HG02610 (cell line): ENCODE measurements at regions not wholly inside any gene's neighbourhood (a gene's known extent, or its start where the extent isn't known, plus 50 kb on each side); places are given as distances from the start of the nearest gene placed in this dataset.
A peak's percentile ranks its signal among the peaks of the same experiment; 100 is the strongest.

Experiments
- ATAC-seq: cut with Tn5 transposase; IDR thresholded peaks from one replicate; pipeline ENCODE4 v1.9.1; 2021; ENCODE audit warnings: mild to moderate bottlenecking, moderate library complexity; ENCODE audit not compliant: unreplicated experiment

DNA sequence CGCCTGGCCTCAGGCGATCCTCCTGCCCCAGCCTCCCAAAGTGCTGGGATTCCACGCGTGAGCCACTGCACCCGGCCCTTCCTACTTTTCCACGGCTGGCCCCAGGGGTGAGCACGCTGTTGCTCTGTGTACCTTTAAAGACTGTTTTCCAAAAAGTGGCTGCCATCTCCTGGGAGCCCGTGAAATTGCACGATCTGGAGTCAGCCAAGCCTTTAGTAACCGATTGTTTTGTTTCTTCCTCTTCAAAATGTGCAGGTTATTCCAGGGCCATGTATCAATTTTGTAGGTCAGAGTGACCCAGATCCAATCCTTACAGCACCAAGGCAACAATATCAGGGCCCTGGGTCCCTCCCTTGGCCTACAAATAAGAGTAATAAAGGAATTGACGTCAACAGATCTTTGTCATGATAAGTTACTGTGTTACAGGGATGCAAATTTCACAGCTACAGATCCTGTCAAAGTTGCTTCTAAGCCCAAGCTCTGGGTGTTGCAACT, 135.6 kb upstream of the ZNF236 start:
- peak; percentile 65 for ATAC-seq

- ATAC-seq: no peak
These were observed 136.5 kb upstream of the ZNF236 start for GRCh38 chr18:76685860-76686259.

DNA sequence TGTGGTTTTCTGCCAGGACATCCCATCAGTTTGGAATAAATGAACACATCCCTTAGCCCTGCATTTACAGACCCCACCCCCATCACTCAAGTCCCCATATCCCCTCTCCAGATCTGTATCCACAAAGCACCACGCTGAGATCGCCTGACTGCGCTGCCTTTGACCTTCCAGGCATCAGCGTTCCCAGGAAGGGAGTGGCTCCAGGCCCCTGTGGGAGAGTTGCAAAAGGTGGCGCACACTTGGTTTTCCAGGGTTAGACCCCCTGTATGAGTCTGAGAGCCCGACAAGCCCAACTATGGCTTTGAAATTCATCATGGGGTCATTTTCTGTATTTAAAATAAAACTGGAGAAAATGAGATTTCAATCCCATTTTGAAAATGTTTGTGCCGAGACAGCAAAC, 137.0 kb upstream of the ZNF236 start:
- no peak for ATAC-seq

DNA sequence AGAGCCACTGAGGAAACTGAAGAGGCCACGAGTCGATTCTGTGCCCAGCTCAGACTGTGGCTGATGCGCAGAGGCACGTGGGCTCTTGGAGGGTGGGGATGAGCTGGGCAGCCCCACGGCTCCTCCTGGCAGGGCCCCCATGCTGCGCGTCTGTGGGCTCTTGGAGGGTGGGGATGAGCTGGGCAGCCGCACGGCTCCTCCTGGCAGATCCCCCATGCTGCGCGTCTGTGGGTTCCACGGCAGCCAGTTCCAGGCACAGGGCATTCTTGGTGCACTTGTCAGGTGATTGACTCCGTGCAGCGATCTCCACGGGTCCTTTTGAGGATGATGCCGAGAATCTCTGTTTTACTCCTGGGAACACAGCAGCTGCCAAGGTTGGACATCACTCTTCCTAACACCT, 138.1 kb upstream of the ZNF236 start:
- ATAC-seq: no peak

DNA sequence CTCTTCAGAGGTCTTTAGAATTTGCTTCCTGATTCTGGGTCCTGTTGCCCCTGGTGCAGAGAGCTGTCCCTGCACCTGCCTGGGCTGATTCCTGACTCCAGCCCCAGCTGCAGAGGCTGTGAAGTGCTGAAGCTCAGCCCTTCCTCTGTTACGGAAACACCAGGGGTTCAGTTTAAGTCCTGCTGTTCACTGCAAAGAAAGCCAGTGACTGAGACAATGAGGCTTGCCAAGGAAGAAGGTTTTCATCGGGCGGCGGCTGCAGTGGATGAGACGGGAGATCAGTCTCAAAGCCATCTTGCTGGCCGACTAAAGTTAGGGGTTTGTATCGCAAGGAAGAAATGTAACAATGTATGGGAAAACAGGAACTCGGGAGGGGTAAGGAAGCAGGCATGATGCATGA, 142.4 kb upstream of the ZNF236 start:
- no peak for ATAC-seq

GRCh38 chr18:76679259-76679658, 143.1 kb upstream of the ZNF236 start:
- ATAC-seq: no peak

GRCh38 chr18:76678248-76678647, 144.1 kb upstream of the ZNF236 start:
- ATAC-seq: no peak

- no peak for ATAC-seq
These were observed 147.8 kb upstream of the ZNF236 start for GRCh38 chr18:76674596-76674995.

GRCh38 chr18:76673281-76674185, 148.8 kb upstream of the ZNF236 start:
- no peak for ATAC-seq

DNA sequence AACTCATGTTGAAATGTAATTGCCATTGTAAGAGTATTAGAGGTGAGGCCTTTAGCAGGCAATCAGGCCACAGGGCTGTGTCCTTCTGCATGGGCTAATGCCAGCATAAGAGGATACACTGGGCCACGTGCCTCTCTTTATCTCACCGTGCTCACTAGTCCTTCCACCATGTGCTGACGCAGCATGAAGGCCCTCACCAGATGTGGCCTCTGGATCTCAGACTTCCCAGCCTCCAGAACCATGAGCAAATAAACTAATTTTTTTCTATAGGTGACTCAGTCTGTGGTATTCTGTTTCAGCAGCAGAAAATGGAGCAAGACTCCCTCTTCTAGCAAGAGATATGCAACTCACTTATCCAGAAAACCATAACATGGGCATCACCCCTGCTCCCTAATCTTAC, 149.7 kb upstream of the ZNF236 start:
- no peak for ATAC-seq

- ATAC-seq: no peak
These were observed 151.6 kb upstream of the ZNF236 start for GRCh38 chr18:76670564-76671288.

DNA sequence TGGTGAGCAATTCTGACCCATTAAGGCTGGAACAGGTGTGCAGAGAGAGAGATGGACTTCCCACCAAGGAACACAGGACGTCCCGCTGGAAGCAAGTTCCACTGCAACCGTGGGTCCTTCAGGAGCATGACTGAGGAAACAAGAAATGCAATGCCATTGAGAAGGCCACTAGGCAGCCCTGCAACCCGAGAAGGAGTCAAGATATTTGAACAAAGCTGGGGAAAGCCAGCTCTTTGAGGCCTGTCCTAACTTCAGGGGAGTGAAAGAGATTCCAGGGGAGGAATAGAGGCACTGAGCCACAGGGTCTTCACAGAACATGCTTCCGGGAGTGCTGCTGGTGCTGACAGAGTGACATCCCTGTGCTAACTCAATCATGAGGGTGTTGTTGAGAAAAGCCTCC, 153.8 kb upstream of the ZNF236 start:
- no peak for ATAC-seq

GRCh38 chr18:76668119-76668518, 154.2 kb upstream of the ZNF236 start:
- ATAC-seq: no peak

GRCh38 chr18:76667603-76668002, 154.8 kb upstream of the ZNF236 start:
- no peak for ATAC-seq

- ATAC-seq: no peak
These were observed 159.7 kb upstream of the ZNF236 start for GRCh38 chr18:76662626-76663025.

- ATAC-seq: no peak
These were observed 161.7 kb upstream of the ZNF236 start for GRCh38 chr18:76660571-76661192.

DNA sequence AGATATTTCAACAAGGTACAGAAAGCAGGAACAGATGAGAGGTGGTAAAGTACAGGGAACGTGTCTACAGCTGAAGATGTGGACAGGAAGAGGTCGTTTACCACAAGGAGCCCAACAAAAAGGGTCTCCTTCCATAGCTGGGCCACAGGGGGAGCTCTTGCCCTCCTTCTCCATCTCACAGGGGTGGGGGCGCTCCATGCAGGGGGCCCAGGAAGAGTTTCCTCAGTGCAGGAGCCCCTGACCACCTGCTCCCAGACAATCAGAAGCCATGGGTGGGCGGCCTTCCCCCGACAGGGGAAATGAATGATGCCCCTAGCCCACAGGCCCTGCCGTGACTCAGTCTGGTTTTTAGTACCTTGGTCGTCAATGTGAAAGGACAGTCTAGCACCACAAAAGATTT, 163.6 kb upstream of the ZNF516 start:
- peak; percentile 64 for ATAC-seq

DNA sequence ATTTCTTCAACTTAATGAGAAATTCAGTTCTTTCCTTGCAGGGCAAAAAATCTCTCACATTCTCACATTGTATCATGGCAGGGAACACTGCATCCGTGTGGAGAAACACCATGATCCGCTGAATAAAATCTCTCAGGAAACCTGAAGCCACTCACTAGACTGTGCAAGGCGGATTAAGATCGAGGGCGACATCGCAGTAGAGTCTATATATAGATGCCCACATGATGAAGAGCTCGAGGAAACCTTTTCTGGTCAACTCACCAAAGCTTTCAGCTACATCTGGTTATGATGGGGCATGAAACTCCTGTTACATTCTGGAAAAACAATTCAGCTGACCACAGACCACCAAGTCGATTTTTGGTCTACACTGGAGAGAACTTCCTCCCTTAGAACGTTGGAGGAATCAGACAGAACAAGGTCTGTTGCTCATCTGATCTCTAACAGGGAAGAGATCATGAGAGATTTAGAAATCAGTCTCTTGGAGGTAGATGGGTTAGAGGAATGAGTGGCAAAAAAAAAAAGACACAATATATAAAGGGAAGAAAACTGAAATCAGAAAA, 162.9 kb upstream of the ZNF516 start:
- ATAC-seq: no peak

- ATAC-seq: no peak
These were observed 162.1 kb upstream of the ZNF516 start for GRCh38 chr18:76656925-76657827.

DNA sequence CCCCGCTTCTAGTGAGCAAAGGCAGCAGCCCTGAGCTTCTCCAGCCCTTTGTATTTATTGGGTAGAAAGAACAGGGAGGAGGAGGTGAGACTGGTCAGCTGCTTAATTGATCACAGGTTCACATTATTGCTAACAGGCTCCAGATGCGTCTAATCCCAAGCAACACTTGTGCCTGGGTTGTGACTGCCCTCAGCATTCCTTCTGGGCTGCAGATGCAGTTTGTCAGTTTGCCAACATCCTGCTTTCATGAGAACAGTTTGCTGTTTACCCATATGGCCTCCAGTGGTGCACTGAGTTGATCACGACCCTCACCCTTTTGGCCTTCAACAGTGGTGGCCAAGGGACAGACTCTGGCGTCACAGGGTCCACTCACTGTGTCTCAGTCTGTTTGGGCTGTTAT, 159.5 kb upstream of the ZNF516 start:
- no peak for ATAC-seq
